ENCODE measurements at regions not wholly inside any gene's neighbourhood (a gene's known extent, or its start where the extent isn't known, plus 50 kb on each side); places are given as distances from the start of the nearest gene placed in this dataset.

GRCh38 chr13:55777612-55778011, 1363.1 kb upstream of the PRR20A start:
- TF ChIP-seq, protein P1, sequence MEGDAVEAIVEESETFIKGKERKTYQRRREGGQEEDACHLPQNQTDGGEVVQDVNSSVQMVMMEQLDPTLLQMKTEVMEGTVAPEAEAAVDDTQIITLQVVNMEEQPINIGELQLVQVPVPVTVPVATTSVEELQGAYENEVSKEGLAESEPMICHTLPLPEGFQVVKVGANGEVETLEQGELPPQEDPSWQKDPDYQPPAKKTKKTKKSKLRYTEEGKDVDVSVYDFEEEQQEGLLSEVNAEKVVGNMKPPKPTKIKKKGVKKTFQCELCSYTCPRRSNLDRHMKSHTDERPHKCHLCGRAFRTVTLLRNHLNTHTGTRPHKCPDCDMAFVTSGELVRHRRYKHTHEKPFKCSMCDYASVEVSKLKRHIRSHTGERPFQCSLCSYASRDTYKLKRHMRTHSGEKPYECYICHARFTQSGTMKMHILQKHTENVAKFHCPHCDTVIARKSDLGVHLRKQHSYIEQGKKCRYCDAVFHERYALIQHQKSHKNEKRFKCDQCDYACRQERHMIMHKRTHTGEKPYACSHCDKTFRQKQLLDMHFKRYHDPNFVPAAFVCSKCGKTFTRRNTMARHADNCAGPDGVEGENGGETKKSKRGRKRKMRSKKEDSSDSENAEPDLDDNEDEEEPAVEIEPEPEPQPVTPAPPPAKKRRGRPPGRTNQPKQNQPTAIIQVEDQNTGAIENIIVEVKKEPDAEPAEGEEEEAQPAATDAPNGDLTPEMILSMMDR (IDR thresholded peaks at IDR 0.05; ENCODE audit: poor library complexity), result no peak
- TF ChIP-seq EZH2 (IDR thresholded peaks at IDR 0.05; ENCODE audit: borderline replicate concordance), result no peak

Measured in hepatocyte (in vitro differentiated cells).